ENCODE measurements at regions not wholly inside any gene's neighbourhood (a gene's known extent, or its start where the extent isn't known, plus 50 kb on each side); places are given as distances from the start of the nearest gene placed in this dataset.

GRCh38 chr2:195606179-195606578 is 50.8 kb upstream of the SLC39A10 start:
- Histone ChIP-seq H3K4me3 (ENCODE audit: low read length) (no peak overlapping the region), H3K9me3 (ENCODE audit: control insufficient read depth, low read length) (no peaks in the 10 kb centered on the region), H3K36me3 (ENCODE audit: control insufficient read depth, insufficient read depth, low read length, severe bottlenecking) (no peaks in the 10 kb centered on the region), H3K27me3 (replicated peaks; ENCODE audit: control insufficient read depth, insufficient read depth, low read length) (no peaks in the 10 kb centered on the region), H3K9ac (ENCODE audit: low read length) (no peak overlapping the region), H3K4me1 (ENCODE audit: control insufficient read depth, insufficient read depth, low read length) (peaks cover 6% of the 10 kb centered on the region)
- no peak for DNase-seq (ENCODE audit: low read depth)

GRCh38 chr2:195604706-195605105 is 52.3 kb upstream of the SLC39A10 start:
- Histone ChIP-seq H3K4me3 (ENCODE audit: low read length) (no peak overlapping the region), H3K9me3 (ENCODE audit: control insufficient read depth, low read length) (no peaks in the 10 kb centered on the region), H3K4me1 (ENCODE audit: control insufficient read depth, insufficient read depth, low read length) (peaks cover 9% of the 10 kb centered on the region), H3K9ac (ENCODE audit: low read length) (no peak overlapping the region), H3K27me3 (replicated peaks; ENCODE audit: control insufficient read depth, insufficient read depth, low read length) (no peaks in the 10 kb centered on the region), H3K36me3 (ENCODE audit: control insufficient read depth, insufficient read depth, low read length, severe bottlenecking) (no peaks in the 10 kb centered on the region)
- no peak for DNase-seq (ENCODE audit: low read depth)

GRCh38 chr2:195603998-195604397 is 53.0 kb upstream of the SLC39A10 start:
- no peak overlapping the region for H3K9ac ChIP-seq (ENCODE audit: low read length)
- no peak for DNase-seq (ENCODE audit: low read depth)

GRCh38 chr2:195603408-195603807 is 53.6 kb upstream of the SLC39A10 start:
- no peaks in the 10 kb centered on the region for H3K27me3 ChIP-seq (replicated peaks; ENCODE audit: control insufficient read depth, insufficient read depth, low read length)
- H3K9me3 ChIP-seq (ENCODE audit: control insufficient read depth, low read length), result no peaks in the 10 kb centered on the region
- no peaks in the 10 kb centered on the region for H3K36me3 ChIP-seq (ENCODE audit: control insufficient read depth, insufficient read depth, low read length, severe bottlenecking)
- no peak overlapping the region for H3K9ac ChIP-seq (ENCODE audit: low read length)
- no peak for DNase-seq (ENCODE audit: low read depth)
- H3K4me3 ChIP-seq (ENCODE audit: low read length), result no peak overlapping the region
- H3K4me1 ChIP-seq (ENCODE audit: control insufficient read depth, insufficient read depth, low read length), result peaks cover 3% of the 10 kb centered on the region

More at GRCh38 chr2:195603998-195604397, 53.0 kb upstream of the SLC39A10 start:
- Histone ChIP-seq H3K36me3 (ENCODE audit: control insufficient read depth, insufficient read depth, low read length, severe bottlenecking) (no peaks in the 10 kb centered on the region), H3K4me1 (ENCODE audit: control insufficient read depth, insufficient read depth, low read length) (peaks cover 9% of the 10 kb centered on the region), H3K9me3 (ENCODE audit: control insufficient read depth, low read length) (no peaks in the 10 kb centered on the region), H3K27me3 (replicated peaks; ENCODE audit: control insufficient read depth, insufficient read depth, low read length) (no peaks in the 10 kb centered on the region), H3K4me3 (ENCODE audit: low read length) (no peak overlapping the region)

GRCh38 chr2:195602687-195603086 is 54.3 kb upstream of the SLC39A10 start:
- Histone ChIP-seq H3K9me3 (ENCODE audit: control insufficient read depth, low read length) (no peaks in the 10 kb centered on the region), H3K36me3 (ENCODE audit: control insufficient read depth, insufficient read depth, low read length, severe bottlenecking) (no peaks in the 10 kb centered on the region), H3K4me1 (ENCODE audit: control insufficient read depth, insufficient read depth, low read length) (peaks cover 3% of the 10 kb centered on the region), H3K4me3 (ENCODE audit: low read length) (no peak overlapping the region), H3K9ac (ENCODE audit: low read length) (no peak overlapping the region), H3K27me3 (replicated peaks; ENCODE audit: control insufficient read depth, insufficient read depth, low read length) (no peaks in the 10 kb centered on the region)
- DNase-seq (ENCODE audit: low read depth), result no peak

GRCh38 chr2:195601361-195601760 is 55.7 kb upstream of the SLC39A10 start:
- H3K4me3 ChIP-seq (ENCODE audit: low read length), result no peak overlapping the region
- no peaks in the 10 kb centered on the region for H3K9me3 ChIP-seq (ENCODE audit: control insufficient read depth, low read length)
- no peak overlapping the region for H3K9ac ChIP-seq (ENCODE audit: low read length)
- peaks cover 9% of the 10 kb centered on the region for H3K4me1 ChIP-seq (ENCODE audit: control insufficient read depth, insufficient read depth, low read length)
- no peaks in the 10 kb centered on the region for H3K27me3 ChIP-seq (replicated peaks; ENCODE audit: control insufficient read depth, insufficient read depth, low read length)
- H3K36me3 ChIP-seq (ENCODE audit: control insufficient read depth, insufficient read depth, low read length, severe bottlenecking), result no peaks in the 10 kb centered on the region
- DNase-seq (ENCODE audit: low read depth), result peak; percentile 19

GRCh38 chr2:195600778-195601177 is 56.2 kb upstream of the SLC39A10 start:
- Histone ChIP-seq H3K36me3 (ENCODE audit: control insufficient read depth, insufficient read depth, low read length, severe bottlenecking) (no peaks in the 10 kb centered on the region), H3K4me3 (ENCODE audit: low read length) (no peak overlapping the region), H3K4me1 (ENCODE audit: control insufficient read depth, insufficient read depth, low read length) (peaks cover 11% of the 10 kb centered on the region), H3K9me3 (ENCODE audit: control insufficient read depth, low read length) (no peaks in the 10 kb centered on the region), H3K9ac (ENCODE audit: low read length) (no peak overlapping the region), H3K27me3 (replicated peaks; ENCODE audit: control insufficient read depth, insufficient read depth, low read length) (no peaks in the 10 kb centered on the region)
- no peak for DNase-seq (ENCODE audit: low read depth)

- no peaks in the 10 kb centered on the region for H3K27me3 ChIP-seq (replicated peaks; ENCODE audit: control insufficient read depth, insufficient read depth, low read length)
- no peak overlapping the region for H3K4me3 ChIP-seq (ENCODE audit: low read length)
- H3K4me1 ChIP-seq (ENCODE audit: control insufficient read depth, insufficient read depth, low read length), result peaks cover 11% of the 10 kb centered on the region
- H3K9me3 ChIP-seq (ENCODE audit: control insufficient read depth, low read length), result no peaks in the 10 kb centered on the region
- DNase-seq (ENCODE audit: low read depth), result no peak
- H3K9ac ChIP-seq (ENCODE audit: low read length), result no peak overlapping the region
- no peaks in the 10 kb centered on the region for H3K36me3 ChIP-seq (ENCODE audit: control insufficient read depth, insufficient read depth, low read length, severe bottlenecking)
Observed at GRCh38 chr2:195596840-195597239, 60.2 kb upstream of the SLC39A10 start.

- no peaks in the 10 kb centered on the region for H3K9me3 ChIP-seq (ENCODE audit: control insufficient read depth, low read length)
- H3K27me3 ChIP-seq (replicated peaks; ENCODE audit: control insufficient read depth, insufficient read depth, low read length), result no peaks in the 10 kb centered on the region
- DNase-seq (ENCODE audit: low read depth), result no peak
- H3K36me3 ChIP-seq (ENCODE audit: control insufficient read depth, insufficient read depth, low read length, severe bottlenecking), result no peaks in the 10 kb centered on the region
- no peak overlapping the region for H3K9ac ChIP-seq (ENCODE audit: low read length)
- no peak overlapping the region for H3K4me3 ChIP-seq (ENCODE audit: low read length)
- H3K4me1 ChIP-seq (ENCODE audit: control insufficient read depth, insufficient read depth, low read length), result peaks cover 14% of the 10 kb centered on the region
Observed at GRCh38 chr2:195595825-195596224, 61.2 kb upstream of the SLC39A10 start.

GRCh38 chr2:195594919-195595694 is 61.9 kb upstream of the SLC39A10 start:
- H3K36me3 ChIP-seq (ENCODE audit: control insufficient read depth, insufficient read depth, low read length, severe bottlenecking), result no peaks in the 10 kb centered on the region
- no peaks in the 10 kb centered on the region for H3K27me3 ChIP-seq (replicated peaks; ENCODE audit: control insufficient read depth, insufficient read depth, low read length)
- H3K9ac ChIP-seq (ENCODE audit: low read length), result no peak overlapping the region
- peaks cover 20% of the 10 kb centered on the region for H3K4me1 ChIP-seq (ENCODE audit: control insufficient read depth, insufficient read depth, low read length)
- no peak for DNase-seq (ENCODE audit: low read depth)
- H3K4me3 ChIP-seq (ENCODE audit: low read length), result no peak overlapping the region
- H3K9me3 ChIP-seq (ENCODE audit: control insufficient read depth, low read length), result no peaks in the 10 kb centered on the region

- no peak overlapping the region for H3K4me3 ChIP-seq (ENCODE audit: low read length)
Observed at GRCh38 chr2:195594248-195594647, 62.8 kb upstream of the SLC39A10 start.

GRCh38 chr2:195592105-195592504 is 64.9 kb upstream of the SLC39A10 start:
- no peak overlapping the region for H3K9ac ChIP-seq (ENCODE audit: low read length)
- no peaks in the 10 kb centered on the region for H3K9me3 ChIP-seq (ENCODE audit: control insufficient read depth, low read length)
- H3K4me1 ChIP-seq (ENCODE audit: control insufficient read depth, insufficient read depth, low read length), result peaks cover 17% of the 10 kb centered on the region
- H3K4me3 ChIP-seq (ENCODE audit: low read length), result no peak overlapping the region
- no peaks in the 10 kb centered on the region for H3K27me3 ChIP-seq (replicated peaks; ENCODE audit: control insufficient read depth, insufficient read depth, low read length)
- H3K36me3 ChIP-seq (ENCODE audit: control insufficient read depth, insufficient read depth, low read length, severe bottlenecking), result no peaks in the 10 kb centered on the region
- DNase-seq (ENCODE audit: low read depth), result no peak

More at GRCh38 chr2:195594248-195594647, 62.8 kb upstream of the SLC39A10 start:
- no peak for DNase-seq (ENCODE audit: low read depth)
- Histone ChIP-seq H3K9ac (ENCODE audit: low read length) (no peak overlapping the region), H3K36me3 (ENCODE audit: control insufficient read depth, insufficient read depth, low read length, severe bottlenecking) (no peaks in the 10 kb centered on the region), H3K27me3 (replicated peaks; ENCODE audit: control insufficient read depth, insufficient read depth, low read length) (no peaks in the 10 kb centered on the region), H3K4me1 (ENCODE audit: control insufficient read depth, insufficient read depth, low read length) (peaks cover 17% of the 10 kb centered on the region), H3K9me3 (ENCODE audit: control insufficient read depth, low read length) (no peaks in the 10 kb centered on the region)
